K562 (cell line): ENCODE measurements at regions not wholly inside any gene's neighbourhood (a gene's known extent, or its start where the extent isn't known, plus 50 kb on each side); places are given as distances from the start of the nearest gene placed in this dataset.

Experiments
- ADNP ChIP-seq: fragments of 200-800 bp; sonication (Bioruptor generic); IDR thresholded peaks from 2 replicates; pipeline ENCODE4 v1.6.1; 2016; ENCODE audit warnings: missing genetic modification characterization, missing compliant biosample characterization
- ARID3A ChIP-seq: IDR thresholded peaks from 2 replicates; pipeline ENCODE4 v1.6.1; 2012; ENCODE audit warnings: low read depth, low read length, improper control_type of control experiment, borderline replicate concordance
- BRD4 ChIP-seq: fragments of 200-600 bp; sonication (generic); IDR thresholded peaks from 2 replicates; pipeline ENCODE4 v1.6.1; 2017; ENCODE audit warnings: inconsistent platforms
- CBX1 ChIP-seq: sonication (generic); IDR thresholded peaks from 2 replicates; pipeline ENCODE4 v1.6.1; 2016; ENCODE audit warnings: antibody characterized with exemption, low read depth, mild to moderate bottlenecking
- ILF3 ChIP-seq: fragments of 450-650 bp; IDR thresholded peaks from 2 replicates; pipeline ENCODE4 v1.6.1; 2018; ENCODE audit warnings: antibody characterized with exemption, mild to moderate bottlenecking, moderate library complexity, borderline replicate concordance
- KDM1A ChIP-seq, 2 experiments: fragments of 450-650 bp; IDR thresholded peaks; 2 replicates each; pipeline ENCODE4 v1.6.1; 2016; ENCODE audit warnings: mild to moderate bottlenecking in 2 of 2
- MTA2 ChIP-seq: fragments of 450-650 bp; IDR thresholded peaks from 2 replicates; pipeline ENCODE4 v1.6.1; 2016; ENCODE audit warnings: low read depth
- NFIX ChIP-seq: fragments of 250-450 bp; sonication (Bioruptor Pico); IDR thresholded peaks from 2 replicates; pipeline ENCODE4 v1.4.0; 2020; ENCODE audit warnings: low read depth, mild to moderate bottlenecking, moderate library complexity
- PML ChIP-seq: IDR thresholded peaks from 2 replicates; pipeline ENCODE4 v1.6.1; 2012; ENCODE audit warnings: low read length, inconsistent platforms
- SNIP1 ChIP-seq: fragments of 450-650 bp; IDR thresholded peaks from 2 replicates; pipeline ENCODE4 v1.7.1; 2017; ENCODE audit warnings: low read depth, mild to moderate bottlenecking
- SRF ChIP-seq, 2 experiments: fragments of 250-450, 450-650 bp in 1 of 2; sonication (Bioruptor Pico) in 1 of 2; sonication (generic) in 1 of 2; formaldehyde crosslinking; IDR thresholded peaks; 2 replicates each; pipeline versions ENCODE4 v1.5.0 to v1.5.1; 2020 to 2022; ENCODE audit warnings: mild to moderate bottlenecking in 1 of 2, missing genetic modification reagents in 1 of 2
- TFAM ChIP-seq: fragments of 250-450 bp; sonication (Bioruptor Pico); conservative IDR thresholded peaks from 2 replicates; pipeline ENCODE4 v1.5.0; 2021; ENCODE audit warnings: mild to moderate bottlenecking, moderate library complexity
- ZKSCAN3 ChIP-seq: fragments of 250-450 bp; sonication (Bioruptor Pico); IDR thresholded peaks from 2 replicates; pipeline ENCODE4 v1.4.0; 2020
- ZNF699 ChIP-seq: fragments of 250-450 bp; sonication (Bioruptor Pico); IDR thresholded peaks from 2 replicates; pipeline ENCODE4 v1.8.0; 2021; ENCODE audit warnings: mild to moderate bottlenecking, moderate library complexity; ENCODE audit not compliant: insufficient replicate concordance
- TF ChIP-seq, protein P1 (sequence below): fragments of 450-650 bp; IDR thresholded peaks from 2 replicates; pipeline ENCODE4 v1.6.1; 2016; ENCODE audit warnings: low read depth
- TF ChIP-seq, protein P2 (sequence below): sonication (generic); formaldehyde crosslinking; IDR thresholded peaks from 2 replicates; pipeline ENCODE4 v1.8.0; 2022; ENCODE audit warnings: missing genetic modification reagents, mild to moderate bottlenecking, borderline replicate concordance

DNA sequence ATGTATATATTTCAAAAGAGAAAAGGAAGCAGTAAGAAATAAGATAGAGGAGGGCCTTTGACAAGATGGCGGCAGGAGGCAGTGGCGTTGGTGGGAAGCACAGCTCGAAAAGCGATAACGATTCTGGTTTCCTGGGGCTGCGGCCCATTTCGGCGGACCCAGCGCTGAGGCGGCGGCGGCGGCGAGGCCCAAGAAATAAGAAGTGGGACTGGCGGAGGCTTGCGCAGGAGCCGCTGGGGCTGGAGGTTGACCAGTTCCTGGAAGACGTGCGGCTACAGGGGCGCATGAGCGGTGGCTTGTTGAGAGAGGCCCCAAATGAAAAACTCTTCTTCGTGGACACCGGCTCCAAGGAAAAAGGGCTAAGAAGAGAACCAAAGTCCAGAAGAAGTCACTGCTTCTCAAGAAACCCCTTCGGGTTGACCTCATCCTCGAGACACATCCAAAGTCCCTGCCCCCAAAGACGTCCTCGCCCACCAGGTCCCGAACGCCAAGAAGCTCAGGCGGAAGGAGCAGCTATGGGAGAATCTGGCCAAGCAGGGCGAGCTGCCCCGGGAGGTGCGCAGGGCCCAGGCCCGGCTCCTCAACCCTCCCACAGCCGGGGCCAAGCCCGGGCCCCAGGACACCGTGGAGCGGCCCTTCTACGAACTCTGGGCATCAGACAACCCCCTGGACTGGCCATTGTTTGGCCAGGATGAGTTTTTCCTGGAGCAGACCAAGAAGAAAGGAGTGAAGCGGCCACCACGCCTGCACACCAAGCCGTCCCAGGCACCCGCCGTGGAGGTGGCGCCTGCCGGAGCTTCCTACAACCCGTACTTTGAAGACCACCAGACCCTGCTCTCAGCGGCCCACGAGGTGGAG, 624.3 kb downstream of the MCTP2 start (continued):
- 0 out of 2 replicates have a peak, but pooled peaks have one; percentile 55 for TF ChIP-seq CBX1
- no peak for TF ChIP-seq MTA2
- TF ChIP-seq KDM1A (IDR thresholded peaks at IDR 0.05): no peak
- TF ChIP-seq SRF (CRISPR knock-in tag; IDR thresholded peaks at IDR 0.05): no peak
- TF ChIP-seq, protein P1, sequence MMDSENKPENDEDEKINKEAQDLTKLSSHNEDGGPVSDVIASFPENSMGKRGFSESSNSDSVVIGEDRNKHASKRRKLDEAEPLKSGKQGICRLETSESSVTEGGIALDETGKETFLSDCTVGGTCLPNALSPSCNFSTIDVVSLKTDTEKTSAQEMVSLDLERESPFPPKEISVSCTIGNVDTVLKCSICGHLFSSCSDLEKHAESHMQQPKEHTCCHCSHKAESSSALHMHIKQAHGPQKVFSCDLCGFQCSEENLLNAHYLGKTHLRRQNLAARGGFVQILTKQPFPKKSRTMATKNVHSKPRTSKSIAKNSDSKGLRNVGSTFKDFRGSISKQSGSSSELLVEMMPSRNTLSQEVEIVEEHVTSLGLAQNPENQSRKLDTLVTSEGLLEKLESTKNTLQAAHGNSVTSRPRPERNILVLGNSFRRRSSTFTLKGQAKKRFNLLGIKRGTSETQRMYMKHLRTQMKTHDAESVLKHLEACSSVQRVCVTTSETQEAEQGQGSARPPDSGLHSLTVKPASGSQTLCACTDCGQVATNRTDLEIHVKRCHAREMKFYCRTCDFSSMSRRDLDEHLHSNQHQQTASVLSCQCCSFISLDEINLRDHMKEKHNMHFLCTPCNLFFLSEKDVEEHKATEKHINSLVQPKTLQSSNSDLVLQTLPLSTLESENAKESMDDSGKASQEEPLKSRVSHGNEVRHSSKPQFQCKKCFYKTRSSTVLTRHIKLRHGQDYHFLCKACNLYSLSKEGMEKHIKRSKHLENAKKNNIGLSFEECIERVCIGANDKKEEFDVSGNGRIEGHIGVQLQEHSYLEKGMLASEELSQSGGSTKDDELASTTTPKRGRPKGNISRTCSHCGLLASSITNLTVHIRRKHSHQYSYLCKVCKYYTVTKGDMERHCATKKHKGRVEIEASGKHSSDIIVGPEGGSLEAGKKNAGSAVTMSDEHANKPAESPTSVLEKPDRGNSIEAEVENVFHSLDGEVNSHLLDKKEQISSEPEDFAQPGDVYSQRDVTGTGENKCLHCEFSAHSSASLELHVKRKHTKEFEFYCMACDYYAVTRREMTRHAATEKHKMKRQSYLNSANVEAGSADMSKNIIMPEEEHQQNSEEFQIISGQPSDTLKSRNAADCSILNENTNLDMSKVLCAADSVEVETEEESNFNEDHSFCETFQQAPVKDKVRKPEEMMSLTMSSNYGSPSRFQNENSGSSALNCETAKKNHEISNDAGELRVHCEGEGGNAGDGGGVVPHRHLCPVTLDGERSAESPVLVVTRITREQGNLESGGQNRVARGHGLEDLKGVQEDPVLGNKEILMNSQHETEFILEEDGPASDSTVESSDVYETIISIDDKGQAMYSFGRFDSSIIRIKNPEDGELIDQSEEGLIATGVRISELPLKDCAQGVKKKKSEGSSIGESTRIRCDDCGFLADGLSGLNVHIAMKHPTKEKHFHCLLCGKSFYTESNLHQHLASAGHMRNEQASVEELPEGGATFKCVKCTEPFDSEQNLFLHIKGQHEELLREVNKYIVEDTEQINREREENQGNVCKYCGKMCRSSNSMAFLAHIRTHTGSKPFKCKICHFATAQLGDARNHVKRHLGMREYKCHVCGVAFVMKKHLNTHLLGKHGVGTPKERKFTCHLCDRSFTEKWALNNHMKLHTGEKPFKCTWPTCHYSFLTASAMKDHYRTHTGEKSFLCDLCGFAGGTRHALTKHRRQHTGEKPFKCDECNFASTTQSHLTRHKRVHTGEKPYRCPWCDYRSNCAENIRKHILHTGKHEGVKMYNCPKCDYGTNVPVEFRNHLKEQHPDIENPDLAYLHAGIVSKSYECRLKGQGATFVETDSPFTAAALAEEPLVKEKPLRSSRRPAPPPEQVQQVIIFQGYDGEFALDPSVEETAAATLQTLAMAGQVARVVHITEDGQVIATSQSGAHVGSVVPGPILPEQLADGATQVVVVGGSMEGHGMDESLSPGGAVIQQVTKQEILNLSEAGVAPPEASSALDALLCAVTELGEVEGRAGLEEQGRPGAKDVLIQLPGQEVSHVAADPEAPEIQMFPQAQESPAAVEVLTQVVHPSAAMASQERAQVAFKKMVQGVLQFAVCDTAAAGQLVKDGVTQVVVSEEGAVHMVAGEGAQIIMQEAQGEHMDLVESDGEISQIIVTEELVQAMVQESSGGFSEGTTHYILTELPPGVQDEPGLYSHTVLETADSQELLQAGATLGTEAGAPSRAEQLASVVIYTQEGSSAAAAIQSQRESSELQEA: no peak
- TF ChIP-seq SNIP1: no peak
- no peak for TF ChIP-seq TFAM (CRISPR knock-in tag)
- TF ChIP-seq BRD4: no peak
- 0 out of 2 replicates have a peak, but pooled peaks have one; percentile 13 for TF ChIP-seq PML
- TF ChIP-seq ADNP: no peak
- no peak for TF ChIP-seq ILF3
- no peak for TF ChIP-seq ARID3A
- TF ChIP-seq, protein P2, sequence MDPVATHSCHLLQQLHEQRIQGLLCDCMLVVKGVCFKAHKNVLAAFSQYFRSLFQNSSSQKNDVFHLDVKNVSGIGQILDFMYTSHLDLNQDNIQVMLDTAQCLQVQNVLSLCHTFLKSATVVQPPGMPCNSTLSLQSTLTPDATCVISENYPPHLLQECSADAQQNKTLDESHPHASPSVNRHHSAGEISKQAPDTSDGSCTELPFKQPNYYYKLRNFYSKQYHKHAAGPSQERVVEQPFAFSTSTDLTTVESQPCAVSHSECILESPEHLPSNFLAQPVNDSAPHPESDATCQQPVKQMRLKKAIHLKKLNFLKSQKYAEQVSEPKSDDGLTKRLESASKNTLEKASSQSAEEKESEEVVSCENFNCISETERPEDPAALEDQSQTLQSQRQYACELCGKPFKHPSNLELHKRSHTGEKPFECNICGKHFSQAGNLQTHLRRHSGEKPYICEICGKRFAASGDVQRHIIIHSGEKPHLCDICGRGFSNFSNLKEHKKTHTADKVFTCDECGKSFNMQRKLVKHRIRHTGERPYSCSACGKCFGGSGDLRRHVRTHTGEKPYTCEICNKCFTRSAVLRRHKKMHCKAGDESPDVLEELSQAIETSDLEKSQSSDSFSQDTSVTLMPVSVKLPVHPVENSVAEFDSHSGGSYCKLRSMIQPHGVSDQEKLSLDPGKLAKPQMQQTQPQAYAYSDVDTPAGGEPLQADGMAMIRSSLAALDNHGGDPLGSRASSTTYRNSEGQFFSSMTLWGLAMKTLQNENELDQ (CRISPR knock-in tag): no peak
- no peak for TF ChIP-seq NFIX
- TF ChIP-seq ZNF699 (CRISPR knock-in tag): no peak
- TF ChIP-seq ZKSCAN3 (CRISPR knock-in tag): no peak
